SK-N-SH treated with all-trans-retinoic acid at 6 μM for 48 hours (cell line): ENCODE measurements at regions not wholly inside any gene's neighbourhood (a gene's known extent, or its start where the extent isn't known, plus 50 kb on each side); places are given as distances from the start of the nearest gene placed in this dataset.
A peak's percentile ranks its signal among the peaks of the same experiment; 100 is the strongest.

Experiments used
- ATAC-seq: fragments of 200-7000 bp; cut with Tn5 transposase; 3 replicates; pipeline ENCODE4 v1.9.1; 2020; ENCODE audit warnings: mild to moderate bottlenecking, moderate library complexity
- ARNTL ChIP-seq: fragments of 450-650 bp; formaldehyde crosslinking; IDR thresholded peaks from 2 replicates; pipeline ENCODE4 v1.5.0; 2020; ENCODE audit warnings: low read depth, mild to moderate bottlenecking, moderate library complexity, borderline replicate concordance
- CREB5 ChIP-seq: fragments of 250-450 bp; sonication (Bioruptor Pico); IDR thresholded peaks from 2 replicates; pipeline ENCODE4 v1.5.1; 2020; ENCODE audit warnings: low read depth, mild to moderate bottlenecking, moderate library complexity
- CSDC2 ChIP-seq: fragments of 250-450 bp; sonication (Bioruptor Pico); IDR thresholded peaks from 2 replicates; pipeline ENCODE4 v1.5.0; 2020; ENCODE audit warnings: mild to moderate bottlenecking, moderate library complexity
- CSRNP3 ChIP-seq: fragments of 250-450 bp; sonication (Bioruptor Pico); IDR thresholded peaks from 2 replicates; pipeline ENCODE4 v1.5.1; 2021; ENCODE audit warnings: mild to moderate bottlenecking, moderate library complexity
- GLIS3 ChIP-seq: fragments of 250-450 bp; sonication (Bioruptor Pico); IDR thresholded peaks from 2 replicates; pipeline ENCODE4 v1.5.0; 2020; ENCODE audit warnings: mild to moderate bottlenecking, moderate library complexity
- ISL1 ChIP-seq: fragments of 250-450 bp; sonication (Bioruptor Pico); IDR thresholded peaks from 2 replicates; pipeline ENCODE4 v2.1.2; 2022; ENCODE audit warnings: mild to moderate bottlenecking, moderate library complexity
- OSR1 ChIP-seq: fragments of 250-450 bp; sonication (Bioruptor Pico); IDR thresholded peaks from 2 replicates; pipeline ENCODE4 v1.8.0; 2022; ENCODE audit warnings: moderate library complexity, mild to moderate bottlenecking, inconsistent platforms
- PATZ1 ChIP-seq: fragments of 250-450 bp; sonication (Bioruptor Pico); IDR thresholded peaks from 2 replicates; pipeline ENCODE4 v1.8.0; 2020; ENCODE audit warnings: mild to moderate bottlenecking, moderate library complexity, borderline replicate concordance
- POU6F1 ChIP-seq: fragments of 250-450 bp; sonication (Bioruptor Pico); IDR thresholded peaks from 2 replicates; pipeline ENCODE4 v1.8.0; 2021; ENCODE audit warnings: low read depth, mild to moderate bottlenecking, moderate library complexity, borderline replicate concordance
- PPARA ChIP-seq: fragments of 250-450 bp; sonication (Bioruptor Pico); IDR thresholded peaks from 2 replicates; pipeline ENCODE4 v1.5.0; 2020; ENCODE audit warnings: mild to moderate bottlenecking, borderline replicate concordance
- RARB ChIP-seq: fragments of 250-450 bp; sonication (Bioruptor Pico); IDR thresholded peaks from 2 replicates; pipeline ENCODE4 v1.8.0; 2021; ENCODE audit warnings: mild to moderate bottlenecking, moderate library complexity
- SNAI2 ChIP-seq: fragments of 250-450 bp; sonication (Bioruptor Pico); IDR thresholded peaks from 2 replicates; pipeline ENCODE4 v1.5.0; 2020; ENCODE audit warnings: mild to moderate bottlenecking, moderate library complexity
- TCF4 ChIP-seq: fragments of 250-450 bp; sonication (Bioruptor Pico); IDR thresholded peaks from 2 replicates; pipeline ENCODE4 v1.8.0; 2021; ENCODE audit warnings: mild to moderate bottlenecking, moderate library complexity, borderline replicate concordance
- TOX ChIP-seq: fragments of 250-450 bp; sonication (Bioruptor Pico); IDR thresholded peaks from 2 replicates; pipeline ENCODE4 v1.8.0; 2021; ENCODE audit warnings: mild to moderate bottlenecking, moderate library complexity, borderline replicate concordance
- TSHZ2 ChIP-seq: fragments of 250-450 bp; sonication (Bioruptor Pico); IDR thresholded peaks from 2 replicates; pipeline ENCODE4 v1.5.0; 2020; ENCODE audit warnings: mild to moderate bottlenecking, moderate library complexity
- ZC3H10 ChIP-seq: fragments of 250-450 bp; sonication (Bioruptor Pico); IDR thresholded peaks from 2 replicates; pipeline ENCODE4 v1.5.1; 2021; ENCODE audit warnings: mild to moderate bottlenecking, moderate library complexity
- ZFP3 ChIP-seq: fragments of 250-450 bp; sonication (Bioruptor Pico); IDR thresholded peaks from 2 replicates; pipeline ENCODE4 v1.5.0; 2020; ENCODE audit warnings: mild to moderate bottlenecking, moderate library complexity
- ZFP30 ChIP-seq: fragments of 450-650 bp; formaldehyde crosslinking; IDR thresholded peaks from 2 replicates; pipeline ENCODE4 v1.5.0; 2022; ENCODE audit warnings: mild to moderate bottlenecking, moderate library complexity
- ZNF565 ChIP-seq: fragments of 450-650 bp; formaldehyde crosslinking; conservative IDR thresholded peaks from 2 replicates; pipeline ENCODE4 v1.5.0; 2020; ENCODE audit warnings: low read depth, mild to moderate bottlenecking, moderate library complexity
- ZNF70 ChIP-seq: fragments of 450-650 bp; formaldehyde crosslinking; IDR thresholded peaks from 2 replicates; pipeline ENCODE4 v1.5.0; 2020; ENCODE audit warnings: mild to moderate bottlenecking, moderate library complexity
- ZNF8 ChIP-seq: fragments of 450-650 bp; formaldehyde crosslinking; IDR thresholded peaks from 2 replicates; pipeline ENCODE4 v1.5.0; 2020; ENCODE audit warnings: mild to moderate bottlenecking, moderate library complexity

GRCh38 chr9:82538634-82539033, 524.3 kb downstream of the RASEF start:
- TF ChIP-seq ZNF565 (CRISPR knock-in tag) (no peak), TOX (CRISPR knock-in tag) (no peak), ISL1 (0 out of 2 replicates have a peak, but pooled peaks have one; percentile 8), CREB5 (CRISPR knock-in tag) (no peak)
- ATAC-seq = no peak

- ATAC-seq = no peak
- TF ChIP-seq TSHZ2 (CRISPR knock-in tag) (no peak), GLIS3 (CRISPR knock-in tag) (no peak), CSRNP3 (CRISPR knock-in tag) (no peak), RARB (CRISPR knock-in tag) (no peak), PATZ1 (CRISPR knock-in tag) (no peak), CREB5 (CRISPR knock-in tag) (no peak), ZNF70 (no peak), CSDC2 (CRISPR knock-in tag) (no peak), OSR1 (no peak), ZNF565 (CRISPR knock-in tag) (no peak), ZFP3 (CRISPR knock-in tag) (no peak), PPARA (CRISPR knock-in tag) (no peak), ZC3H10 (CRISPR knock-in tag) (no peak), ARNTL (no peak), ZNF8 (CRISPR knock-in tag) (no peak), ZFP30 (CRISPR knock-in tag) (no peak), TCF4 (CRISPR knock-in tag) (no peak), ISL1 (no peak), POU6F1 (no peak)
- TF ChIP-seq, all 23 proteins: peak for 0
Observed at GRCh38 chr9:82539146-82539545, 523.8 kb downstream of the RASEF start.

- no peak for TF ChIP-seq ARNTL
- no peak for TF ChIP-seq PPARA (CRISPR knock-in tag)
- TF ChIP-seq RARB (CRISPR knock-in tag) = no peak
- TF ChIP-seq PATZ1 (CRISPR knock-in tag) = no peak
- TF ChIP-seq SNAI2 = no peak
- no peak for TF ChIP-seq ZFP30 (CRISPR knock-in tag)
- TF ChIP-seq ZFP3 (CRISPR knock-in tag) = no peak
- TF ChIP-seq, all 23 proteins: peak for 0
- ATAC-seq = no peak
Observed at GRCh38 chr9:82539856-82540579, 522.9 kb downstream of the RASEF start.
